ENCODE measurements at regions not wholly inside any gene's neighbourhood (a gene's known extent, or its start where the extent isn't known, plus 50 kb on each side); places are given as distances from the start of the nearest gene placed in this dataset.
"Not testable (repeated sequence)": the region's sequence is repeated elsewhere in the genome, so short reads cannot be mapped to it uniquely, and the experiment has no call there.

DNA sequence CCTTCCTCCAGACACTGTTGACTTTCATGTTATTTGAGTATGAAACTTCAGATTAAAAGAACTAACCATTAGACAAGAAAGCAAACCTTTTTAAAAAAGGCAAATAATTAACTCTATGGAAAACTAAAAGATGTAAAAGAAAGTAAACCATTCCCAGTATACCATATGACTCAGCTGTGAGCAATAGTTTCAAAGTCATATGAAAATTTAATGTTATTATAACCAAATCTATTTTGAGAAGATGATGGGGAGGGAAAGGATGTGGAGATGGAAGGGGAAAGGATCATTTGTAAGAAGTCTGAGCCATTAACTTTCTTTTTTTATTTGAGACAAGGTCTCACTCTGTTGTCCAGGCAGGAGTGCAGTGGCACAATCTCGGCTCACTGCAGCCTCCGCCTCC, 131.8 kb downstream of the IRX5 start:
- H3K4me1 ChIP-seq (ENCODE audit: control insufficient read depth, insufficient read depth, low read length), result peaks cover 2% of the 10 kb centered on the region; the same call in 1 of the 2 replicates
- H3K9me3 ChIP-seq (ENCODE audit: control insufficient read depth, insufficient read depth, low read depth, low read length), result no peaks in the 10 kb centered on the region
- H3K27me3 ChIP-seq (ENCODE audit: control insufficient read depth, insufficient read depth, low read length), result peaks cover 32% of the 10 kb centered on the region
- no peak overlapping the region for H3K4me3 ChIP-seq (ENCODE audit: low read depth, low read length)
- H3K27ac ChIP-seq (ENCODE audit: low read depth, low read length), result no peak overlapping the region
- H3K9ac ChIP-seq (ENCODE audit: low read length), result no peak overlapping the region
- no peaks in the 10 kb centered on the region for H3K36me3 ChIP-seq (ENCODE audit: control insufficient read depth, insufficient read depth, low read length)

DNA sequence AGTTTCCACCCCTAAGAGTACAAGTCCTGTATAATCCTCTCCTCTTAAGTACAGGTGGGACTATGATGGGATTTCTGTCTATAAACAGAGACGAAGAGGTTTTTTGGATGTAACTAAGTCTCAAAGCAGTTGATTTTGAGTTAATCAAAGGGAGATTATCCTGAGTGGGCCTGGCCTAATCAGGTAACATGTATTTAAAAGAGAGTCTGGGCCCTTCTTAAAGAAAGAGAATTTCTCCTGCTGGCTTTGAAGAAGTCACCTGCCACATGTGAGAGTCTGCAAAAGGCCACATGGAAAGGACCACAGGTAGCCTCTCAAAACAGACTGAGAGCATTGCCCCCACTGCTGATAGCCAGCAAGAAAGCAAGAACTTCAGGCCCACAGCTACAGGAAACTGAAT, 142.3 kb downstream of the IRX5 start:
- H3K27ac ChIP-seq (ENCODE audit: low read depth, low read length), result no peak overlapping the region
- H3K27me3 ChIP-seq (ENCODE audit: control insufficient read depth, insufficient read depth, low read length), result no peaks in the 10 kb centered on the region
- H3K4me3 ChIP-seq (ENCODE audit: low read depth, low read length), result no peak overlapping the region
- H3K4me1 ChIP-seq (ENCODE audit: control insufficient read depth, insufficient read depth, low read length), result no peaks in the 10 kb centered on the region
- H3K36me3 ChIP-seq (ENCODE audit: control insufficient read depth, insufficient read depth, low read length), result no peaks in the 10 kb centered on the region
- H3K9me3 ChIP-seq (ENCODE audit: control insufficient read depth, insufficient read depth, low read depth, low read length), result 0 out of 2 replicates have a peak, but pooled peaks cover 4% of the 10 kb centered on the region
- H3K9ac ChIP-seq (ENCODE audit: low read length), result no peak overlapping the region

DNA sequence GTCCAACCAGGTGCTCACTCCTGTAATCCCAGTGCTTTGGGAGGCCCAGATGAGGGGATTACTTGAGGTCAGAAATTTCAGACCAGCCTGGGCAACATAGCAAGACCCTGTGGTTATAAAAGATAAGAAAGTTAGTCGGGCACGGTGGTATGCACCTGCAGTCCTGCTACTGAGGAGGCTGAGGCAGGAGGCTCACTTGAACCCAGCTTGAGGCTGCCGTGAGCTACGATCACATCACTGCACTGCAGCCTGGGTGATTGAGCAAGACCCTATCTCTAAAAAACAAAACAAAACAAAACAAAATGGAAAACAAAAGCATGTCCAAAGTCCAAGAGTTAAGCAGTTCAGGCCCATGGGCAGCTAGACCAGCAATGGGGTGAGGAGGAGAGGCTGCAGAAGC, 143.2 kb downstream of the IRX5 start:
- H3K4me3 ChIP-seq (ENCODE audit: low read depth, low read length), result no peak overlapping the region
- no peaks in the 10 kb centered on the region for H3K36me3 ChIP-seq (ENCODE audit: control insufficient read depth, insufficient read depth, low read length)
- no peak overlapping the region for H3K9ac ChIP-seq (ENCODE audit: low read length)
- H3K9me3 ChIP-seq (ENCODE audit: control insufficient read depth, insufficient read depth, low read depth, low read length), result 0 out of 2 replicates have a peak, but pooled peaks cover 4% of the 10 kb centered on the region
- no peaks in the 10 kb centered on the region for H3K27me3 ChIP-seq (ENCODE audit: control insufficient read depth, insufficient read depth, low read length)
- no peak overlapping the region for H3K27ac ChIP-seq (ENCODE audit: low read depth, low read length)
- no peaks in the 10 kb centered on the region for H3K4me1 ChIP-seq (ENCODE audit: control insufficient read depth, insufficient read depth, low read length)

DNA sequence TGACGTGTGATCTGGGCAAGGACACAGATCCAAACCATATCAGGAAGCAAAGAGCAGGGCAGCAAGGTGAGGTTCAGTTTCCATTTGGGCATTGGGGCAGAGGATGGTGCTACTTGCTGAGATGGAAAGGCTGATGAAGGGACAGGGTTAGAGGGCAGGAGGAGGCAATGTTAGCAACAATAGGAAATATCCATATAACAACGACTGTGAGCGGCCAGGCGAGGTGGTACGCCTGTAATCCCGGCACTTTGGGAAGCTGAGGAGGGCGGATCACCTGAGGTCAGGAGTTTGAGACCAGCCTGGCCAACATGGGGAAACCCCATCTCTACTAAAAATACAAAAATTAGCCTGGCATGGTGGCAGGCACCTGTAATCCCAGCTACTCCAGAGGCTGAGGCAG, 144.5 kb downstream of the IRX5 start:
- H3K9me3 ChIP-seq (ENCODE audit: control insufficient read depth, insufficient read depth, low read depth, low read length); H3K27ac ChIP-seq (ENCODE audit: low read depth, low read length); H3K36me3 ChIP-seq (ENCODE audit: control insufficient read depth, insufficient read depth, low read length); H3K9ac ChIP-seq (ENCODE audit: low read length); H3K4me1 ChIP-seq (ENCODE audit: control insufficient read depth, insufficient read depth, low read length); H3K4me3 ChIP-seq (ENCODE audit: low read depth, low read length); H3K27me3 ChIP-seq (ENCODE audit: control insufficient read depth, insufficient read depth, low read length): not testable (repeated sequence)

DNA sequence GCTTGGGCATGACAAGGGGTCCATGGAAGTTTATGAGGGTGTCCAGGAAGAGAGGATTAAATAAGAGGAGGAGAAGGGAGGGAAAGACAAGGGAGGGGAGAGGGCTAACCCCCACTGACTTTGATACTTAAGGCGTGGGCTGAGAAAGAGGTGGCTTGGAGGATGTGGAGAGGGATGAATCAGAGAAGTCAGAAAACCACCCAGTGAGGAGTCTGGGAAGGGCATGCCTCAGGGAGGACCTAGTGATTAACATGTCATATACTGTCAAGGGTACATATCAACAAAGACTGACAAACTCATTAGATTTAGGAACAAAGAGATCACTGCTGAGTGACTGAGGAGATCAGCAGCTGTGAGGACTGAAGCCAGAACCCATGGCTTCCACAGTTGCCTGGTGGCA, 145.4 kb downstream of the IRX5 start:
- H3K4me1 ChIP-seq (ENCODE audit: control insufficient read depth, insufficient read depth, low read length), result no peaks in the 10 kb centered on the region
- no peak overlapping the region for H3K9ac ChIP-seq (ENCODE audit: low read length)
- no peak overlapping the region for H3K27ac ChIP-seq (ENCODE audit: low read depth, low read length)
- no peak overlapping the region for H3K4me3 ChIP-seq (ENCODE audit: low read depth, low read length)
- no peaks in the 10 kb centered on the region for H3K27me3 ChIP-seq (ENCODE audit: control insufficient read depth, insufficient read depth, low read length)
- H3K9me3 ChIP-seq (ENCODE audit: control insufficient read depth, insufficient read depth, low read depth, low read length), result 0 out of 2 replicates have a peak, but pooled peaks cover 4% of the 10 kb centered on the region
- H3K36me3 ChIP-seq (ENCODE audit: control insufficient read depth, insufficient read depth, low read length), result no peaks in the 10 kb centered on the region

DNA sequence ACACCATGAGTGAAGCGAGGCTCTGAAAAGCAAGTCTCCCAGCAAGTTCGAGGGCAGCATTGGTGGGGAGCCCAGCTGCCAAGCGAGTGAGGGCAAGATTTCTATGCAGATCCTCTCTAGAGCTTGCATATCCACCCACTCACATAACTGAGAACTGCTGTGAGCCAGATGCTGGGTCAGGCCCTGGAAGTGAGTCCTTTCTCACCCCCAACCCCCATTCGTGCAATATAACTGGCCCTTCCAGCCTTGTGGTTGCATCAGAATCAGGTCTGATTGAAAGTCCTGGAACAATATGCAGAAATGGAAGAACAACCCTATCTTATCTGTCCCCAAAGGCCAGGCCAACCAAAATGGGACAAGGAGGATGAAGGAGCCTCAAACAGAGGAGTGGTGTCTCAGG, 146.6 kb downstream of the IRX5 start:
- no peaks in the 10 kb centered on the region for H3K4me1 ChIP-seq (ENCODE audit: control insufficient read depth, insufficient read depth, low read length)
- no peaks in the 10 kb centered on the region for H3K27me3 ChIP-seq (ENCODE audit: control insufficient read depth, insufficient read depth, low read length)
- H3K36me3 ChIP-seq (ENCODE audit: control insufficient read depth, insufficient read depth, low read length), result no peaks in the 10 kb centered on the region
- no peak overlapping the region for H3K4me3 ChIP-seq (ENCODE audit: low read depth, low read length)
- H3K27ac ChIP-seq (ENCODE audit: low read depth, low read length), result no peak overlapping the region
- H3K9ac ChIP-seq (ENCODE audit: low read length), result no peak overlapping the region
- H3K9me3 ChIP-seq (ENCODE audit: control insufficient read depth, insufficient read depth, low read depth, low read length), result no peaks in the 10 kb centered on the region

DNA sequence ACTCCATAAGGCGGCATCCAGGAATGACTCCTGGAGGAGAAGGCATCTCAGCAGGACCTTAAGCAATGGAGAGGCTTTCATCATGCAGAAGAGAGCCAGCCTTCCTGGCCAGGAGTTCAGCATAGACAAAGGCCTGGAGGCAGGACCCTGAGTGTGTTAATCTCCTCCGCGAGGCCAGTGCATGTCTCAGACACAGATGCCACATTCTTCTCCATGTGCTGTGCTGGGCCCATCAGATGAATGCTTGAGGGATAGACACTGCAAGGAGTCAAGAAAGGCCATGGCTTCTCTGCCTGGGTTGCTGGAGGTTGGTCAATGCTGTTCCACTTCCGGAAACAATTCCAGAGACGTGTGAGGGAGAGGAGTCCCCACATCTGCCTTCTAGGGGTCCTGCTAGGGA, 147.5 kb downstream of the IRX5 start:
- Histone ChIP-seq H3K4me3 (ENCODE audit: low read depth, low read length) (no peak overlapping the region), H3K36me3 (ENCODE audit: control insufficient read depth, insufficient read depth, low read length) (no peaks in the 10 kb centered on the region), H3K9ac (ENCODE audit: low read length) (no peak overlapping the region), H3K27ac (ENCODE audit: low read depth, low read length) (no peak overlapping the region), H3K9me3 (ENCODE audit: control insufficient read depth, insufficient read depth, low read depth, low read length) (no peaks in the 10 kb centered on the region), H3K4me1 (ENCODE audit: control insufficient read depth, insufficient read depth, low read length) (no peaks in the 10 kb centered on the region), H3K27me3 (ENCODE audit: control insufficient read depth, insufficient read depth, low read length) (no peaks in the 10 kb centered on the region; the same call in 1 of the 2 replicates)

DNA sequence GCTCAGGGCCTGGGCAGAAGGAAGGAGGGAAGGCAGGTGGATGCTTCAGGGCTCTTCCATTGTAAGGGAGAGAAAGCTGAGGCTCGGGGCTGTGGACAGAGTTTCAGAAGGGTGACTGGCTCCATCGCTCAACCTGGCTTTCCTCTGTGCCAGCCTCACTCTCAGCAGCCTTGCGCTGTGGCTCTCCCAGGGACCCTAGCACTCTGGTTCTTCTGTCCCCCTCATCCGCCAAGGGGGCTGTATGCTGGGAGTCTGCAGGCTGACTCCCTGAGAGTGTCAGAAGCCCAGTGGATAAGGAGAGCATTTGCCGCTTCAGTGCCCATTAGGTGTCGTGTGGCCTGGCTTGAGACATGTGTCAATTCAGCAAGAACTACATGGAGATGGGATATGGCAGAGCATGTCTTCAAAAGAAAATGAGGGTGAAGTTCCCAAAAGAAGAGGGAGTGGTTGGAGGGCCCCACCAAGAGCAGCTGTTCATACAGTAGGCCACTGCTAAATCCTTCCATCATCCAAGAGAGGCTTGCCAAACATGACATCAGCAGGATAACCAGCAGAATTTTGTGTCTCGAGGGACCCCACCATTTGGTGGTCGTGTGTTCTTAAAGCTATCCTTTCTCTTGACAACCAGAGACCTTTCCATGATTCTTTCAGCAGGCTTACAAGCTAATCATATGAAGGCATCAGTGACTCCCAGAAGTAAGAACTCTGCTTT, 148.2 kb downstream of the IRX5 start:
- no peaks in the 10 kb centered on the region; the same call in 1 of the 2 replicates for H3K27me3 ChIP-seq (ENCODE audit: control insufficient read depth, insufficient read depth, low read length)
- no peak overlapping the region for H3K9ac ChIP-seq (ENCODE audit: low read length)
- H3K4me1 ChIP-seq (ENCODE audit: control insufficient read depth, insufficient read depth, low read length), result no peaks in the 10 kb centered on the region
- no peaks in the 10 kb centered on the region for H3K36me3 ChIP-seq (ENCODE audit: control insufficient read depth, insufficient read depth, low read length)
- no peak overlapping the region for H3K27ac ChIP-seq (ENCODE audit: low read depth, low read length)
- H3K9me3 ChIP-seq (ENCODE audit: control insufficient read depth, insufficient read depth, low read depth, low read length), result no peaks in the 10 kb centered on the region
- no peak overlapping the region for H3K4me3 ChIP-seq (ENCODE audit: low read depth, low read length)

DNA sequence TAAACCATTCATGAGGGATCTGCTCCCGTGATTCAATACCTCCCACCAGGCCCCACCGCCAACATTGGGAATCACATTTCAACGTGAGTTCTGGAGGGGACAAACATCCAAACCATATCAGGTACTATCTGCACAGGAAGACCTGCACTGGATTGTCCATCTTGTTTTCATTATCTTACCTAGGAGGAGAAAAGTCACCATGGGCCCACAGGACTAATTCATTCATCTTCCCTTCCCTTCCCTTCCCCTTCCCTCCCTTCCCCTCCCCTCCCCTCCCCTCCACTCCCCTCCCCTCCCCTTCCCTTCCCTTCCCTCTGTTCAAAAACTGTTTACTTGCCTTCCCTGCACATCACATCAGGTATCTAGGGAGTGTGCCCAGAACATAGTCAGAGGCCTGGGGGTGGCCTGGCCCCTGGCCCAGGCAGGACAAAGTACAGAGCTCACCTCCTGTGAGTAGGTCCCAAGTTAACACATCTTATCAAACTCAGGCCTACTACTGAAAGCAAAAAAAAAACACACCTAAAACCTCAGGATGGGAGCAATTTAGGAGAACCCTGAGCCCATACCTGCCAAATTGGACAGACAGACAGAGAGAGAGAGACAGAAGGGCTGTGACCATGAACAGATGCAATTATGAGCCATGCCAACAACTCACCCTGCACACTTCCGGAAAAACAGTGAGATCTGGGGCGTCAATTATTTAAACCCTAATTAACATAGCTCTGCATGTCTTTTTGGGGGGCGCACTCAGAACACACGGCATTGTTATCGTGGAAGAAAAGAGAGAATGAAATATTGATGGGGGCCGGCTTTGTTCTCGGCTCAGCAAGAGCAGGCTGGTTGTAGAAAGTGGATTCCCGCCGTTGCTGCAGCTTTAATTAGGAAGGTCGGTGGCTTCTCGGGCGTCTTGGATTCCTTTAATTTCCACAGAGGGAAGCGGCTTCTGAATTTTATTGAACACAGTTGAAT, 151.2 kb downstream of the IRX5 start:
- Histone ChIP-seq H3K27ac (ENCODE audit: low read depth, low read length) (no peak overlapping the region), H3K27me3 (ENCODE audit: control insufficient read depth, insufficient read depth, low read length) (no peaks in the 10 kb centered on the region; the same call in 1 of the 2 replicates), H3K4me3 (ENCODE audit: low read depth, low read length) (no peak overlapping the region), H3K36me3 (ENCODE audit: control insufficient read depth, insufficient read depth, low read length) (no peaks in the 10 kb centered on the region), H3K9me3 (ENCODE audit: control insufficient read depth, insufficient read depth, low read depth, low read length) (no peaks in the 10 kb centered on the region), H3K4me1 (ENCODE audit: control insufficient read depth, insufficient read depth, low read length) (no peaks in the 10 kb centered on the region), H3K9ac (ENCODE audit: low read length) (no peak overlapping the region)

DNA sequence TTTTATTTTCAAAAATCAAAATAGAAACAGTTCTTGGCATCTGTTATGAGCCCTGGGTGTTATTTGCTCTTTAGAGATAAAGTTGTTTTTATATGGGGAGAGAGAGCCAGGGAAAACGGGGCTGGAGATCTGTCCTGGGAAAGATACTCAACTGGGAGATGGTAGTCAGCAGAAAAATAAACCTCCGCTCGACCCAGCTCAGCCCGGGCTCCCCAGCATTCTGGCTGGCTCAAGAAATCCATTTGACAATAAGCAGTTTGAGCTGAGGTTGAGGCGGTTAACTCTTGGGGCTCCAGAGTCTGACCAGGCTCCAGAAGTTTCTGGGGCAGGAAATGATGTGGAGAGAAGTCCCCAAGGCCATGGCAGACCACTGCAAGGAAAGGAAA, 151.9 kb downstream of the IRX5 start:
- no peaks in the 10 kb centered on the region for H3K36me3 ChIP-seq (ENCODE audit: control insufficient read depth, insufficient read depth, low read length)
- H3K9ac ChIP-seq (ENCODE audit: low read length), result no peak overlapping the region
- no peaks in the 10 kb centered on the region for H3K9me3 ChIP-seq (ENCODE audit: control insufficient read depth, insufficient read depth, low read depth, low read length)
- H3K4me1 ChIP-seq (ENCODE audit: control insufficient read depth, insufficient read depth, low read length), result no peaks in the 10 kb centered on the region
- no peak overlapping the region for H3K27ac ChIP-seq (ENCODE audit: low read depth, low read length)
- no peak overlapping the region for H3K4me3 ChIP-seq (ENCODE audit: low read depth, low read length)
- H3K27me3 ChIP-seq (ENCODE audit: control insufficient read depth, insufficient read depth, low read length), result no peaks in the 10 kb centered on the region; the same call in 1 of the 2 replicates

DNA sequence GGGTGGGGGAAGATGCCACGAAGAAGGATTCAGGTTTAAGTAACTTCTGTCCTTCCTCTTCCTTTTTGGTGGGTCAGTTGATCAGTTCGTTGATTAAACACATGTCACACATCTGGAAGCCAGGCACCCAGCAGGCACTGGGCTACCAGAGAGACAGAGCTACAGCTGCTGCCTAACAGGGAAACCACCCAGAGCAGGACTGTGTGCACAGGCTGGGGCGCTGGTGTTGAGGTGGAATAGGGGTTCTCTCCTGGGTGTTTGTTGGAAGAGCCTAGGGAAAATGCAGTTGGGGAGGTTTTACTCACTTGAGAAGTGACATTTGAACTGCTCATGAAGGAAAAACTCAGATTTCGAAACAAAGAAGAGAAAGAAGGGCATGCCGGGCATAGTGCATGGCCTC, 152.4 kb downstream of the IRX5 start:
- no peaks in the 10 kb centered on the region; the same call in 1 of the 2 replicates for H3K27me3 ChIP-seq (ENCODE audit: control insufficient read depth, insufficient read depth, low read length)
- H3K9me3 ChIP-seq (ENCODE audit: control insufficient read depth, insufficient read depth, low read depth, low read length), result no peaks in the 10 kb centered on the region
- H3K4me3 ChIP-seq (ENCODE audit: low read depth, low read length), result no peak overlapping the region
- H3K9ac ChIP-seq (ENCODE audit: low read length), result no peak overlapping the region
- no peaks in the 10 kb centered on the region for H3K4me1 ChIP-seq (ENCODE audit: control insufficient read depth, insufficient read depth, low read length)
- no peaks in the 10 kb centered on the region for H3K36me3 ChIP-seq (ENCODE audit: control insufficient read depth, insufficient read depth, low read length)
- no peak overlapping the region for H3K27ac ChIP-seq (ENCODE audit: low read depth, low read length)

Measured in HUES6 (cell line).